Skin of body (tissue), 1 donor: ENCODE measurements at regions not wholly inside any gene's neighbourhood (a gene's known extent, or its start where the extent isn't known, plus 50 kb on each side); places are given as distances from the start of the nearest gene placed in this dataset.

Experiments used
- DNase-seq: peaks from one replicate; lab custom pipeline; 2025; lab: John Stamatoyannopoulos, UW

GRCh38 chr1:221157026-221157761 is 278.0 kb downstream of the HLX start:
- DNase-seq: no peak

- no peak for DNase-seq
Observed at GRCh38 chr1:221159608-221160007, 280.4 kb downstream of the HLX start.

GRCh38 chr1:221161571-221162041 is 282.4 kb downstream of the HLX start:
- DNase-seq: no peak

GRCh38 chr1:221162352-221162751 is 283.1 kb downstream of the HLX start:
- no peak for DNase-seq

DNA sequence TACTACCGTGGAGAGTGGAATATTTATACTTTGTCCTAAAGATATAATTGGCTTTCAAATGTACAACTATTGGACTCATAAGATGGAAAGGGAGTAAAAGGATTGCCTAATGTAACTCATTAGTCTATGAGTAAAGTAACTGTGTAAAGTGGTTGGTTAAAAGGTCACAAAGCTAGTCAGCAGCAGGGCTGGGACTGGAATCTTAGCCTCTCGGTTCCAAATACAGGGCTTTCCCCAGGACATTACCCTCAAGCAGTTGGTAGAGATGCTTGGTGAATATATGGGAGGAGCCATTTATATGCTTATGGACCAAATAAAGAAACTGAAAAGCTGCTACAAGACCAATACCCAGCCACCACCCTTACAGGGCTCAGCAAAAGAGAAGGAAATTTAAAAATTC is 283.7 kb downstream of the HLX start:
- no peak for DNase-seq

DNA sequence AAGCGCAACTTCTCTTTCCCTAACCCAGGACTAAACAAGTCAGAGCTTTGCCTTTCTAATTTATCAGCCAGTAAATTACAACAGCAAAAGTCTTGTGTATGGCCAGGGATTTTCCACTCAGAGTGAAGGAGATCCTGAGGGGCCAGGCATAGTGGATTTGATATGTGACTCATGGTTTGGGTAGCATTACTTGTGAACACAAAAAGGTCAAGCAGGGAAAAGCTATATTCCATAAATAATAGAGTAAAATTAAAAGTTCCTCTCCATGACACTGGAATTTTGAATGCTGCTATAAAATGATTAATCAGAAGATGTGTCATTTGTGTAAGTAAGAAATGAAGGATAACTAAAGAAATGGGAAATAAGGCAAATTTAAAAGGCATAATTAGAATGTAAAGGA is 284.8 kb downstream of the HLX start:
- no peak for DNase-seq

GRCh38 chr1:221164951-221165838 is 286.0 kb downstream of the HLX start:
- no peak for DNase-seq

DNA sequence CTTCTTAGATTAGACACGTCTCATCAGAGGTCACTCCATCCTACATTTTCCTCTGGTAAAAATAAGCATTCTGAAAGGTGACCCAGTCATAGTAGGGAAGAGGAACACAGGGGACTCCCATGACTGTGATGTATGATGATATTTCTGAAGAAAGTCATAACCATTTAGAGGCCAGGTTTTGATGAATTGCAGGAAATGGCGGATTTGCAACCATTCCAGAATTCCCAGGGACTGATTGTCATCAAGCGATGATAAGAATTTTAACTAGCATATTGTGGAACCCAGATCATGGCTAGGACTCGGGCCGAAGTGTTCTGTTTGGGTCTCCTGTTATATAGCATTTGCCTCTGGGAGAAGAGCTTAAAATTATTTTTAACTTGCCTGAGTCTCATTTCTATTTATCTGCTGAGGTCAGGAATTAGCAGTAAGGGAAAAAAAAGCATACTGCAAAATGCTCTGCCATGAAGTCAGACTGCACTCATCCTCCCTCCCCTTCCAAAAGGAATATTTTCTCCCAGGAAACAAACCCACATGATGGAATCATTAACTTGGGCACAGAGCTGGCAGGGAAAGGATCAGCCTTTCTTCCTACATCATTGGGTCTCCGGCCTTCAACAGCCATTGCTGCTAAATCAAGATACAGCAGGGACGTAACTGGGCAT is 286.7 kb downstream of the HLX start:
- DNase-seq: no peak

DNA sequence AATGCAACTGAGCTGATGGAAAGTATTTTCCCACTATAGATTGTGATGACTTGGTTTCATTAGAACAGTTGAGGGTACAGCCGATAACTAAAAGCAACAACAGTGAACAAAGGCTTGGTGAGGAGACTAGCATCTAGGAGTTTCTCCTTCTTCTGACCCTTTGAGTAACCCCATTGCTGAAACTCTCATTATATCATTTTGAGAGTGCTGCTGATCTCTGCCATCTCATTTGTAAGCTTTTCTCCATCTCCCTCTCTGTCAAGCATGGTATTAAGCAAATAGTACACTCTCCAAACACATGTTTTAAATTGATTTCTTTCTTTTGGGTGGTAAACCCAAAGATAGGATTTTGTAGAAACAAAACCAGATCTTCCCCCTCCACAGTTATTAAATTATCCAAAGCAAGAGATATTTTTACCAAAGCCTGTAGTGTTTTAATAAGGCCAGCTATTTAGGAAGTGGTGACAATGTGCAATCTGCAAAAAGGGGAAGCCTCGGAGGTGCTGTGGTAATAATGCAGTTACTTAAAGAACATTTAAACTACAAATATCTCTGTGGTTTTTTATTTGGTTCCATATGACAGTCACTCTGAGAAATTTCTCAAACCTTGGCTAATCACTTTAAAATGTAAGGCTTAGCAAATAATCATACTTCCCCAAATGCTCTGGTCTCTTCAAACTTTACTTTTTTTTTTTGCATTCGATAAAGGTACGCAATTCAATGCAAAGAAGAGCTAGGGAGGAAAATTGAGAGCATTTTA is 287.5 kb downstream of the HLX start:
- DNase-seq: no peak

GRCh38 chr1:221169447-221169889 is 290.2 kb downstream of the HLX start:
- no peak for DNase-seq

GRCh38 chr1:221170171-221170570 is 290.9 kb downstream of the HLX start:
- DNase-seq: no peak

- DNase-seq: no peak
Observed at GRCh38 chr1:221171768-221172167, 292.5 kb downstream of the HLX start.

DNA sequence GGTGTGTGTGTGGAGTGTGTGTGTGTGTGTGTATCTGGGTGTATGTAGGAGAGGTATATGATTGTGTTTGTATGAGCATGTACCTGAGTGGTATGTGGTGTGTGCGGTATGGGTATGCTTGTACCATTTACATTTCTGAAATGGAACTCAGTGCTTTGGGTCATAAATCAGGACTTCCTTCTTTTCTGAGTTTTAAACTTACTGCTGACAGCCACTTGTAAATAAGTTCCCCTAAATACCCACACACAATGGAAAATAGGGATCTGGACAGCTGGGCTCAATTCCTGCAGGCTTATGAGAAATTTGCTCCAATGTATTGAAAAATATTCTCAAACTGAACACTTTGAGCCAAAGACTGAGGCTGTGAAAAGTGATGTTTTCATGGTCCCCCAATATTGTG is 293.6 kb downstream of the HLX start:
- no peak for DNase-seq

DNA sequence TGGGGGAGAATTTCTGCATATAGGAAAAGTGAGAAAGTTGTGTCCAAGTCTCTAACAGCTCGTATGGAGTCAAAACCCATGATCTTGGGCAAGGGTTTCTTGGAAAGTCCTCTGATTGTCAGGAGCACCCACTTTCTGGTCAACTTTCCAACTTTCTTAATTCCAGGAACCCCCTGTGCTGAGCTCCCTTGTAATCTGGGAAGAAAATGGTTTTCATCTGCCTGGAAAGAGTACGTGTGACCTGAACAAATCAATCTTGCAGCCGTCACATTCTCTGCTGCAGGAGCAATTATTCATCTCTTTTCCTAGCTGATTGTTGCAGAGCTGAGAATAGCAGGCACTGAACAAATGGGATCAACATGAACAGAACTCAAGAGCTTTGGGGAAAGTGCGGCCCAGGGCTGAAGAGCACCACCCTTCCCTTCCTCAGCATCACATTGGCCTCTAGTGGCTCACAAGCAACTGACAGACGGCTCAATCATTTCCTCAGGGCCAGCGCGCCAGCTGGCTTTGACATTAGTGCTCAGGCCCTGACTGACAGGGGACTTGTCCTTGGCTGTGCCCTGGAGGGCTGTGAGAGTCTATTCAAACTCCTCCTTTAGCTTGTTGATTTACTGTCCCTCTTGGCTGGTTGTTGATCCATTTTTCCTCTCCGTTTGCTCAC is 295.2 kb downstream of the HLX start:
- DNase-seq: peak; percentile 4

DNA sequence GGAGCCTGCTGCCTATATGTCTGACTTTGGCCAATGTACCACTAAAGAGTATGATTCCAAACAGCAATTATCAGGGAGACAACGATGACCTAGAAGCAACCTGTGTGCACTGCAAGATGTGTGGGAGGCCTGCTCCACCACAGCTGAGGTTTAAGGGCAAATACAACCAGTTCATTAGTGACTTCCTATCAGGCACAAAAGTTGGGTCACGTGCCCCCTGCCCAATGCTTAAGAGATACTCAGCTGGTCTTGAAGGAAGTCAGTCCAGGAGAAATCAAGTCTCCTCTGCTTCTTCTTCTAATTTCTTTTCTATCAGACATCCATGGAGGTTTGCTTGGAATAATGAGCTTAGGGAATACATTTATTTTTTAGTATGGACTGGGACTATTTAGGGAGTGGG is 296.0 kb downstream of the HLX start:
- no peak for DNase-seq

DNA sequence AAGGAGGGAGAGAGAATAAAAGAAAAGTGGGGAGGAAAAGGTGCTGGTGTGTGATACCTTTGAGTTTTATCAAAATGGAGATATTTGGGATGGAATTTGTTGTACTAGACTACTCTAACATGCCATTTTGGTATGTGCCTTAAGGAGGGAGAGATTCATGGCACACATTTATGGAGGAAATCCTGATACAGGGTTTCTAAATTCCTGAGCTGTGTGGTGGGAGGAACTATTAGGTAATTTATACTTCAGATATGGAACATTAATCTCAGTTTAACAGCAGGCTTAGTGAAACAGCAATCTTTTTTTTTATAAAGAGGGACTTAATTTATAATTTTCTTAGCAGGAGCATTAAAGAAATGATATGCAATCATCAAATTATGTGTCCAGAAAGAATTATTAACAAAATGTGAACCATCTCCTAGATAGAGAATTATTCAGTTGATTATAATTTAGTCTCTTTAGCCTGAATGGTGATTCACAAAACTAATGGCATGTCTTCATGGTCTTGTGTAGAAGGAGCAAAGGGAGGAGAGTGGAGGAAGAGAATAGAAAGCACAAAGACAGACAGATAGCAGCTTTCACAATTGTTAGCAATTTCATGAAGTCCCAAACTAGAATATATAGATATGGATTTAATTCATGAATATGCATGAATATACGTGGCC is 301.6 kb downstream of the HLX start:
- DNase-seq: no peak

- no peak for DNase-seq
Observed at GRCh38 chr1:221182791-221183533, 303.7 kb downstream of the HLX start.

DNA sequence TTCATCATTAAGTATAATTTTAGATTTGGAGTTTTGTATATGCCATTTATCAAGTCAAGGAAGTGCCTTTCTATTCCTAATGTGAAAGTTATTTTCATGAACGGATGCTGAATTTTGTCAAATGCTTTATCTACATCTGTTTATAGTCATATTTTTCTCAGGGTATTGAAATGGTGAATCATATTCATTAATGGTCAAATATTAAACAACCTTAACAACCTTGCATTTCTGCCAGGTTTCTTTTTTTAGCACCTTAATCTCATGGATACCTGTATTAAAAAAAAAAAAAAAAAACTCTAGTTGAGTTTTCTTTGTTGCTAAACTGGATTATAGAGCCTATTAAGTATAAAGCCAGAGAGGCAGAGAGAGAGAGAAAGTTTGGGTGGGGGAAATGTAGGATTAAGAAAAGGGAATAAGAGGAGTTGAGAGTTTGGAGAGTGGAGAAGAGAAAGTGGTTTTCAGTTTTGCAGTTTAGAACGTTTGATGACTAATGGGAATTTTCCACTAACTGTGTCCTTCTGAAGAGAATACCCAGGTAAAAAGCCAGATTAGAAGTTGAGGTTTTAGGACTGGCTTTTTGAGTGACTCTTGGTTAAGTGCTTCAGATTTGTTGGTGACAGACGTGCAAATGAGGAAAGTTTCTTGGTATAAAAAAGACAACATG is 305.0 kb downstream of the HLX start:
- DNase-seq: no peak

GRCh38 chr1:221187174-221187573 is 307.9 kb downstream of the HLX start:
- DNase-seq: no peak
